HuH-7 (cell line): ENCODE measurements at regions not wholly inside any gene's neighbourhood (a gene's known extent, or its start where the extent isn't known, plus 50 kb on each side); places are given as distances from the start of the nearest gene placed in this dataset.

Source experiments
- DNase-seq: peaks from one replicate; pipeline ENCODE4 v3.0.0; 2011; ENCODE audit warnings: low spot score

DNA sequence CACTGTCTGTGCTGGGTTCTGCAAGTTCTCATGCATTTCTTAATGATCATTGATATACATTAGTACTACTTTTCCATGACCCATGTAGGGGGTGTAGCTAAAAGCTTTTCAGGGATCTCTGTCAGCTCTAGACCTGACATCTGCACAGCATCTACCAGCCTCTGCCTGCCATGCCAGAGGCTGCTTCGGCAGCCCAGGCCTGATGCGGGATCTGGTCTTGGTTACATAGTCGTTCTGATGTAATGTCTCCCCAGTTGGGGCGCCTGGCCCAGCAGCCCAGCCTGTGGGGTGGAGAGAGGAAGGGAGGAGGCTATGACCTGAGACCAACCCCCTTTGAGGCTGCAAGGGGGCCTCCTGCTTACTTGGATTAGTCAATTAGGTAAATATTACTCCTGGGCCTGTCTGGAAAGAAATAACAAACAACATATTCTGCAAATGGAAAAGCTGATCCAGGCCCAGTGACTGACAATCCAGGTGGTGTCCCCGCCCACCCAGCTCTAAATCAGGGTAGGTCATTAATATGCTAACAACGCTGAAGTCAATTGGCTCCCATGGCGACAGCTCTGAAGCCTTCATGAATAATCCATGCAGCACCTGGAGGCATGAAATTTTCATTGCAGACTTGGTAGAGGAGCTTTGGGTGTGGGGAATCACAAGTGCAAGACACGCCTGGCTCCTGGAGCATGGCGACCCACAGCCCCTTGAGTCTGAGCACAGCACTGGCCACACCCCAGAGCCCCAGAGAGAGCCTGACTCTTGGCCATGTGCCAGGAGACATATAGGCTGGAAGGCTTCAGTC, 575.3 kb downstream of the CMPK2 start:
- DNase-seq: no peak

DNA sequence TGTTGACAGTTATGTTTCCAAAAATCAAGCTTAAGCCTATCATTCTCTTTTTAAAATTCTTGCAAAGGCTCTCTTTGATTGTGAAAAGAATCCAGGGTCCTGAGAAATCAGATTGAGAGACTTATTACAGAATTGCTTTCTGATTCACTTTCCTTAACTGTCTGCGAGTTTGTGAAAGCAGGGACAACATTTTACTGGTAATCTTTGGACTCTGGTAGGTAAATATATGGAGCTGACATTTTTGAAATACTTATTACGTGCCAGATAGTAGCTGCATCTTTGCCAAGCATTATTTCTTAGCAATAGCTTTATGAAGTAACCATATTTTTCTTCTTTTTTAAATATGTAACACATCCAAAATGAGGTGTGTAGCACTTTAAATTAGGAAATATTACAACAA, 570.9 kb downstream of the CMPK2 start:
- DNase-seq: no peak

DNA sequence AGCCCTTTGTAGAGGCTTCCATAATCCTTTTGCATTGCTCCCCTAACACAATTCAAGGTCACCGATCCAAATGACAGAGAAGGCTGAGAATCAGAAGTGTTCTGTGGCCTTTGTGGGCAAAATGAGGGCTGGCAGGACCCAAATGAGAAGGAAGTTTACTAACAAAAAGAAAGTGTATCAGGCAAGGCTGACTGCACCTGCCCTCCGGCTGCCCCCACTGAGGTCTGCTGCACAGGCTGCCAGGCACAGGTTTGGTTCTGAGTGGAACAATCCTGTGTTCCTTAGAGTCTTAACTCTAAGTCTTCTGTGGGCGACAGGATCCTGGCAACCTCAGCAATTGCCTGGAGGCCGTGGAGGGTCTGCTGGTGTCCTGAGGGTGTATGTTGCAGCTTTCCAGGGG, 568.5 kb downstream of the CMPK2 start:
- DNase-seq: no peak

DNA sequence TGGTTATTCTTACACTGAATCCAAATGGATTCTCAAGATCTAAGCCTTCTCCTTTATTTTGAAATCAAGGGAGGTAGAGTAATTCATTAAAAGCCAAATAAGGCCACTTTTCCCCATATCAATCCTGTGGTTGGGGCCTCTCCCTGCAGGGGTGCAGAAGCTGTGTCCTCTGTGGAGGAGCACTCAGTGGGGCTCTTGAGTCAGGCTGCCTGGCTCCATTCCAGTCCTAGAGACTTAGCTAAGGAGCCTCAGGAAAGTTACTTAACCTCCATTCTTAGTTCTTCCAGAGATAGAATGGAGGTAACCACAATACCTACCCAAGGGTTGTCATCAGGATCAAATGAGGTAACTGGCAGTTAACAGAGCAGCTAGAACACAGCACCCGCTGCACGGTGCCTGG, 564.3 kb downstream of the CMPK2 start:
- no peak for DNase-seq

DNA sequence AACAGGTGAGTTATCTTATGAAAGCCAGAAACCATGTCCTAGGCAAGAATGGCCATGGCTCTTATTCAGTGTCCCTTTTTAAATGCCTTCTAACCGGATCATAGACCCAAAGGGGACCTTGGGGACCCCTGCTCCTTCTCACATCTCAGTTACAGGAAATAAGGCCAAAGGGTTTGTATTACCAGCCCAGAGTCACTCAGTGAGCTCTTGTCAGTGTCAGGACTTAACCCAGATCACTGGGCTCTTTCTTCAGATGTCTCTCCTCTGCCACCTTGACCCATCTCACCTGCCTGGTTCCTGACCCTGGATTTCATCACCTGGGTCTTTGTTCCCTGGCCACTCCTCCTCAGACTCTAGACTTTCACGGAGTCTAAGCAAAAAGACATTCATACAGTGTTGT, 556.7 kb downstream of the CMPK2 start:
- no peak for DNase-seq

DNA sequence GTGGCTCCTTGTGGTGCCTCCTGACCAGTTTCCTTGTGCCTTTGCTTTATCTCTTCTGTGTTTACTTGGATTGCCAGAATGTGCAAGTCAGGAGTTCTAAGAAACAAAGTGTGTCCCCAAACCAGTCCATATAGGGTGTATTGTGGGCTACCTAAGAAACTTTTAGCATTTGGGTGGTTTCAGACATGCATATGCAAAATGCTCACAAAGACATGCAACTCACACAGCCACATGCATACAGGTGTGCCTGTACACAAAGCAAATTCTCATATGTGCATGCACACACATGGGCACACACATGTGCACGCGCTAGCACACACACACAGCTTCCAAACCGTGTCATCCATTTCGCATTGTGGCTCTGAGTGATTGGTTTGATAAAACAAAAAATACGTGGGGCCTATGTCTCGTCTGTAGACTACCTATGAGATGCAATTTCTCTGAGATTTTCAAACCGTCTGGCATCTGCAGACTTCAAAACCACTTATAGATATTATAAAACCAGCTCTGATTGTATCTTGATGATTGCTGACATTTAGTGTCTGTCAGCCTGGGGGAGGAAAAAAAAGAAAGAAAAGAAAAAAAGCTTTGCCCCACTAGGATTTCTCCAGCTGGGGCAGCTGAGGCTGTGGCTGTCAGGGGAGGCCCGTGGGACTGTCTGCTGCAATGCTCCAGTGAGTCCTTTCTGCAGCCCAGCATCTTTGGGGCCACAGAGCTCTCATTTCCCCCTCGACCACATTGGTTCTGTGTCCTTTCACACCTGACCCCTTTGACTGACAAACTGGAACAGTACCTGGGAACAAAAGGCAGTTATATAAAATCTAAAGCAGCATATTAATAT, 556.1 kb downstream of the CMPK2 start:
- DNase-seq: no peak

DNA sequence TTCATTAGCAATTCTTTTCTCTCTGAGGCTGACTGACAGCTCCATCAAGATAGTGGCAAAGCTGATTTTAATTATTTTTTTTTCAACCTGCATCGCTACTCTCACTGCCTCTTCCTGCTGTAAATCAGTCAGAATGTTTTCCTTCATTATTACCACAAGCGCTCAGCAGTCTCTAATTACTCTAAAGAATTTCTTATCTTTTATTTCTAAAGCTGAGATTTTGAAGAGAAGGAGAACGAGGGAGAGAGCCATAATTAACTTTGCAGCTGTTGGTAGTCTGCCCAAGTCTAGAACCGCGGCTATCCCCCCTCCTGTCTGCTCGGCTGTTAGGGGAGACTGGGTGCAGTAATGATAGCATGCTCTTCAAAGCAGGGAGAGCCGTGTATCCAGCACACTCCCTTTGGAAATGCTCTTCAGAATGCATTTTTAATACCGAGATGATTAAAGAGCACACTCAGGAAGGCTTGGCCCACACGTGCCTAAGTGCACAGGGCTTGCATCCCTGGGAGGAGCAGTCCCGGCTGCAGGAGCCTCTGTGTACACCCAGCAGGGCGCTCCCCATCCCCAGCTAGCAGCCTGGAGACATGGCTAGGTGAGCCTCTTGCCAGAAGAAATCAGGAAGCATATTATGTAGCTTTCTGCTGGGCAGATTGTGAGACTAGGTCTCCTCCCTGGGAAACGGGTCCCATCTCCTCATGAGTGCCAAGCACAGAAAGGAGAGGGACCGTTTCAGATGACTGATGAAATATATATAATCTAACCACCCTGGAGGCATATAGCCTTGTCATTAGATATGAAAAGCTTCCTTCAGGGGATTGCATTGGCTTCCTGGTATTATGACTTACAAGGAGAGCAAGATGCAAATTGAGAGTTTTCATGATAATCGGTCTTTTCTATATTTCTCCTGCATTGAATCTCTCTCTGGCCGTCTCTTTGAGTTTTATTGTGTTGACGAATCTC, 555.2 kb downstream of the CMPK2 start:
- no peak for DNase-seq

DNA sequence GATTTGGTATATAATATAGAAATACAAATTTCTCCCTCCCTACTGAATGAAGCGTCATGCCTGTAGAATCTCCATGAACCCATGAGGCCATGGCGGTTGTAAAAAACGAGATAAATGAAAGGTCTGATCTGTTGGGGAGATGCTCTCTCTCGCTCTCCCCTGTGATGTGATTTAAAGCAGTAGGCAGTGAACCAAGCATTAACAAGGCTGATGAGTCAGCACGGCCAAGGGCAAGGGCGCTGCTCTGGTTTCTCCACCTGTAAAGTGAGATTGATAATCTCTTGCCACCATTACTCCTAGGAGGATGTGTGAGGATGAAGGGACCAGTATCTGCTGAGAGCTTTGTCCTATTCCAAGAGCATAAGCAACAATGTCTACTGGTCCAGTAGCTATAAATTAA, 553.3 kb downstream of the CMPK2 start:
- no peak for DNase-seq

DNA sequence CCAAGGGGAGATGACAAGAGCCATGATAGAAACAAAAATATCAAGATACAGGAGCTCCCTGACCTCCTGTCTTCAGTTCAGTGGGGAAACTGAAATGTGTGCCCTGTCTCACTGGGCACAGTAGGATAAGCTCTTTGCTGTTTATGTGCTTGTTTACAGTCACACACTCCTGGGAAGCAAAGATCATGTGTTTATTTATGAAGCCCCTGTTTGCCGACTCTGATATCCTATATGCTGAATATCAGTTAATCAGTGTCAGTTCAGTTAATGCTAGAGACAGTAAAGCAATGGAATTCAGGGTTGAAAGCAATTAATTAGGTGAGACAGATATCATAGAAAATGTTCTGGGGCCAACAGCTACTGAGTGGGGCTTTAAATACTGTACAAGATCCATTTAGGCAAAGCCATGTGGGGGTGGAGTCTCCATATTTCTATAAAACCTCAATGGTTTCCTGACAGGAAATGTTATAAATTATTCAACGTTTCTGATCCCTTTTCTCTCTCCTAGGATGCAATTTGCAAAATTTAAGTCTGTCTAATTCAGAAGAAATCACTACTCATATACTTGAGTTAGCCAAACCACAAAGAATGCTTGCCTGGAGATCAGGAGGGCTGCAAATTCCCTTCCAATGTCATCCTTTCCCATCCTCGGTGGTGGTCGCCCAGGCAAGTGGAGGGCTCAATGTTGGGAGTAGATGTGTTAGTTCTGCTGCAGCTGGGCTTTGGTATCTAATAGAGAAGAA, 551.3 kb downstream of the CMPK2 start:
- DNase-seq: no peak

DNA sequence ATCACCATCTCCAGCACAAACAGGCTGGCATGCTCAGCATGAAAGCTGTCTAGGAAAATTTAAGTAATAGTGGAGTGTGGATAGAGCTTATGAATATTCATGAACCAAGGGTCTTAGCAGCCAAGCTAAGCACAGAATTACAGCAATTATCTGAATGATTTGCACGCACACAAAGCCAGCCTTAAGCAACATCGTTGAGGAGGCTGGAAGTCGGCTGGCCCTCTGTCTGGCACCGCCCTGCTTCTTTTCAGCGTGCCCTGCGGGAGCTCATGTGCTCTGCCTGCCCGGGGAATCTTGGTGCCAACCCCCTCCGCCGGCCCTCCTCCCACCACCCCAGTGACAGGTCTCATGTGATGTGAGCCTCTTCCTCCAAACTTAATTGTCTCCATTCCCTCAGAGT, 540.1 kb downstream of the CMPK2 start:
- no peak for DNase-seq

DNA sequence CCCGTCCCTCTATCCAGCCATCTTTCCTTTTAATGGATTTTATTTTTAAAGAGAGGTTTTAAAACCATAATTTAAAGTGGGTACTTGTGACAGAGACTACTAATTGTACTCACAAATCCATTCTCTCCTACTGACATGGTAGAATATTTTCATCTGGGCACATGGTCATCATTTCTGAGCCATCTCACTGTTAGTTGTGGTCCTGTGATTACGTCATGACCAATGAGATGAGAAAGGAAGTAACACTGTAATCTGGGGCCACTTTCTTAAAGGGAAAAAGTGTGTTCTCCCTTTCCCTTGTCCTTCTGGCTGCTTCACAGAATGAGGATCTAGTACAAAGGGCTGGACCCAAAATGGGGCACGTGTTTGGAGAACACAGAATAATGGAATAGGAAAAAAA, 538.7 kb downstream of the CMPK2 start:
- no peak for DNase-seq

DNA sequence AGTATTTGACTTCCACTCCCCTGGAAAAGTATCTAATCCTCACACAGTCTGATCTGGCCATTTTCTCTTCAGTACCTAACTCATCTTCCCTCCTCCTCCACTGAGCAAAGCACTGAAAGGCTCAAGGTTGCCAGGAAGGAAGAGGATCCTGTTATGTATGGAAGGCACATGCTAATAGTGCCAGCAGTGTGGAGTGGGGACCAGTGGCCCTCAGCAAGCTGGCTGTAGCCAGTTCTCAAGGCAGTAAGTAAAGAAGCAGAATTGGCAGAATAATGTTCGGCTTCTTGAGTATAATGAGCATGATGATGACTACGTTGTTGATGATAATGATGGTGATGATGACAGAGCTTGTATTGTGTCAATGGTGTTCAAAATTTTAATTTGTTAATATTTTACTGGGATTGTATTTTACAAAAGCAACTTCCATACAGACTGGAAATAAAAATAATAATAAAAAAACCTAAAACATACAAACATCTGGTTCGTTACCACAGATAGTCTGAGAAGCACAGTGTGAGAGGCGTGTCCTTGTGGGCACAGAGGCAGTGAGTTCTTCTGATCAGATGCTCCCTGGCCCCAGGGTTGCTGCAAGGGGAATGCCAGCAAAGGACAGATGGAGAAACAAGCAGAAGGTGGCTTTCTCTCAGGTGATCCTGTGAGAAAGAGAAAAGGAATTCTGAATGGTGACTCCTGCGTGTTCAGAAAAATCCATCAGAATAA, 528.8 kb downstream of the CMPK2 start:
- DNase-seq: no peak

DNA sequence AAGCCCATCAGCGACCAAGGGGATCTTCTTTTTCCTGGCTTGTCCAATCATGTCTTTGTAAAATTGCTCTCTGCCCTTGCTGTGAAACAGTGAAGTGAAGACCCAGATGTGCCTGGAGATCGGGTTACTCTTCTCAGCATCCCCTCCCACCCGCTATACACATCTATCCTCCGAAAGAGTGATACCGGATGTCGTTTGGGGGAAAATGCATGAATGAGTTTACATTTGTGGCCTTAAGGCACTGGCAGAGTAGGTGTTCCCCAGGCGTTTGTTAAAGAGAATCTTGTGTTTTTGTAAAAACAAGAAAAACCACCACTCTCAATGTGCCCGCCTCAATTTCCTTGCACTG, 528.3 kb downstream of the CMPK2 start:
- no peak for DNase-seq

DNA sequence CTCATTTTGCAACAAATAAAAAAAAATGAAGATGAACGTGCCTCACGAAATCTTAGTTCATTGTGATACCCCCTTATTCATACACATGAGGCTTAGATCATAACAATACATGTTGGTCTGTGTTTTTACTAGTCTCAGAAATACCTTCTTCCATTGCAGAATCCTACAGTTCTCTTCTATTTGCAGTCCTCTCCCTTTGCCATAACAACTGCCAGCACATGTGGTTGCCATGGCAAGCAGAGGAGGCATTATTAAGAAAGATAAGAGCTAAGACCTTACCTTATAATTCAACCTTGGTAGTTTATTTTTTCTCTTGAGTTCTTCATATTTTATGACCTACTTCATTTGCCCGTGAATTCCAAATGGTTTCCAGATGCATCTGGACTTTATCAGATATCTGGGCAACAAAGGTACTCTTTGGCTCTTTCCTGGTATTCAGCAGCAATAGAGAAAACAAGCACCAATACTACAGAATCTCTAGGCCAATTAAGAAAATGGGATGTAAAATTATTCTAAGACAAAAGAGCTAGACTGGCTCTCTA, 524.0 kb downstream of the CMPK2 start:
- no peak for DNase-seq

DNA sequence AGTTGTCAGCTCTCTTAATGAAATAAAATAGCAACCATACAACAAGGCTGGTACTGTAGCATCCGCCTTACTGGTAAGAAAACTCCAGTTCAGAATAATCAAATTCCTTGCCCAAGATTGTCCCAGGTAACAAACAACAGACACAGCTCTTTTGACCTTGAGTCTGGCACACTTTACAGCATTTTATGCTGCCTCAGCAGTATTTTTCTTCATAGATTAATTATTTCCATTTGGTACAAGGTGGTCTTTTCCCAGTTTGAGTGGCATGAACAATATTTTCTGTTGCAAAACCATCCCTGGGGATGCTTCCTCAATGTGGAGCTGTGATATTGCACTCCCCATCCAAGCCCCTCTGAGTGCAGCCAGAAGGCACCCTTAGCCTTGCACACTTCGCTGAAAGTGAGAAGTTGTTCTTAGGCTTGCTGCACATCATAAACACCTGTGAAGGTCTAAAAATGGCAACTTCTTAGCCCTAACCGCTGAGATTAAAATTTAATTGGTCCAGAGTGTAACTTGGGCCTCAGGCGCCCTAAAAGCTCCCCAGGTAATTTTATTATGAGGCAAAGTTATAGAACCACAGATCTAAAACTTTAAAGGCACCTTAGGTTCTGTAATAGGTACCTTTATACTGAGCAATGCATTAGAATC, 523.3 kb downstream of the CMPK2 start:
- DNase-seq: no peak

DNA sequence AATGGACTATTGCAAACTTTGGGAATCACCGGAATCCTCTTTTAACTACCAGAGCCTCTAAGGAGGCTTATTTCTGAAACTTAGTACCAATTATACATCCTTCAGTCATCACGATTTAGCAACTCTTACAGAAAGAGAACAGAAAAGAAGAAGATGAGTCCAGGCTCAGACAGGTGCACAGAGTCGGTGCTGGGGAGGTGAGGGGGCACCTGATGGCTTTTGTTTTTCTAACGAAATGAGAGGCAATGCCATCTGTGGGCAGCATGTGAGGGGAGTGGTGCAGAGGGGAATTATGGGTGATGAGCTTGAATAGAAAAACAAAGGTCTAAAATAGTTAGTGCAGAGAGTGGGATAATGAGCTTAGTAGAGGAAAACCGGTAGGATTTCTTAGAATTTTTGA, 522.6 kb downstream of the CMPK2 start:
- DNase-seq: no peak

DNA sequence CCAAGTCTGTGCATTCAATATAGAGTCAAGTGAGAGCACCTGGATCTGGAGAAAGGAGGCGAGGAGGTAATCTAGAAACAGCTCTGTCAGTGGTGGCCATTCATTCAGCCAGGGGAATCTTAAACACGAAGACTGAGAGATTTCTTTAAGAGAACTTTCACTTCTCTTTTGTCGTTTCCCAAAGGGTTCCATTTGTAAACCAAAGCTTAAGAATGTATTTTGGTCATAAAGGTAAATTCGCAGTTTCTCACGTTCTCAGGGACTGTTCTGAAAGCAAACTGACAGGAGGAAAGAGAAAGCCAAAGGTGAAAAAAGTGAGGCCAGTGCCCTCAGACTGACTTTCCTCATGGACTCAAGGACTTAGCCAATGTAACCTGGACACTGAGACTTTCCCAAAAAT, 513.5 kb downstream of the CMPK2 start:
- DNase-seq: no peak

DNA sequence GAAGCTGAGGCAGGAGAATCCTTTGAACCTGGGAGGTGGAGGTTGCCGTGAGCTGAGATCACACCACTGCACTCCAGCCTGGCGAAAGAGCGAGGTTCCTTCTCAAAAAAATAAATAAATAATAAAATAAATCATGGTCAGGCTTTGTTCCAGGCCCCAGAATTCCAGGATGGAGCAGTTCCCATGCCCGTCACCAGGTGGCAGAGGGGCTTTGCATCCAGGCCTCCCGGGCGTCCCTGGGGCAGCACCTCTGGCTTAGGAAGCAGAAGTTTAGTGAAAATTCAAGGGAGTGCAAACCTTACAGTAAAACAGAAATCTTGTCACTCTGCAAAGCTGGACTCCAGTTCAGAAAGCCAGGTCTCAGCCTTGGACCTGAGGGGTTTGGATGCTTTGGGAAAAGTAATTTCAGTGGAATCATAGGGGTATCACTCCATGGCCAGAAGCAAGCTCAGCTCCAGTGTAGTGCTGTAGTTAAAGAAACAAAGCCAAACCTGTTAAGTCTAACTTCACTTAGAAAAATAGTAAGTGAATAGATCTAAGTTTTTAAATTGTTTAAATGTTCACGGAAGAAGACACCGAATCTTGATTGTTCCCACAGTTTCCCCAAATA, 512.7 kb downstream of the CMPK2 start:
- DNase-seq: peak; percentile 39

DNA sequence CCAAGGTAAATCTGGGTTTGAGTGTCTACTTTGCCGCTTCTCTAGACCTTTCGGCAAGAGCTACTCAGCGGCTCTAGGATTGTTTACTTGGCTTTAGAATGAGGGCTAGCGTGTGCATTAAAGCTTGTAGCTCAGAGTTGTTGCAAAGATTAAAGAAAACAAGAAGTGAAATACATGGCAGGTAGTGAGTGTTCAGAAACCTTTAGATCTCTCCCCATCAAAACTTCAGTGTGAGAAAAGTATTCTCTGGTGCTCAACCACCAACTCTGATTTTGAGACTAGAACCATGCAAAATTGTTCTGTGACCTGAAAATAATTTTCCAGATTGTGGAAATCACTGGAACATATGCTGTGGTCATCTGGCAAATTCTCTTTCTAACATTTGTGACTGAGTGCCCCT, 512.0 kb downstream of the CMPK2 start:
- DNase-seq: no peak

DNA sequence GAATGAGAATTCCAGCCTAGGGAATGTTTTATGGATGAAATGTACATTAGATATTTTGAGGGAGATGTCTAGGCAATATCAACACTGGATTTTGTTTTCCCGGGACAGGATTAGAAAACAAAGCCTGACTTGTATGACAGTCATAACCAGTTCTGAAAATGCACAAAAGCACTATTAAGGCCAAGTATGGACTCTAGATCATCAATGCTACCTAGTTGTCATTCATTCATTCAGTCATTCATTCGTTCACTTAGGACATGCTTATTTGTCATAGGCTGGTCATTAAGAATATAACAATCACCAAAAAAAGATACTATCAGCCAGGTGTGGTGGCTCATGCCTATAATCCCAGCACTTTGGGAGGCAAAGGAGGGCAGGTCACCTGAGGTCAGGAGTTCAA, 511.2 kb downstream of the CMPK2 start:
- no peak for DNase-seq
